ENCODE measurements at regions not wholly inside any gene's neighbourhood (a gene's known extent, or its start where the extent isn't known, plus 50 kb on each side); places are given as distances from the start of the nearest gene placed in this dataset.

DNA sequence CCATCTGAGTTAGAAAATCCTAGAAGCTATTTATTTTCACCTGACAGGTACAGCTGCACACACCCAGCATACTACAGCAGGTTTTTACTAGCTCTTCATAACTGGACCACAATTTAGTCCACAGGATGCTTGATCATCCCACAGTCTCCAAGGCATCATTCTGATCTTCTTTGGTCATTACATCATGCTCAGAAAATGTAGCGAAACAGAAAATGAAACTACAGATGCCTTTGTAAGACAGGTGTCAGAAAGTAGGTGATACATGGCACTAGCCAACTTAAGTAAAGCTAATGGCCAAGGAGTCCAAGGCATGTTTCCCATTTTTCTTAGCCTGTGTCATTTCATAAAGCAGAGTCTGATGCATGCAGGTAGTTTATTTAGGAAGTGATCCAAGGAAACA lies 102.3 kb downstream of the HTR1B start:
- Histone ChIP-seq H3K4me1 (no peaks in the 10 kb centered on the region), H3K9me3 (no peaks in the 10 kb centered on the region), H3K27me3 (no peaks in the 10 kb centered on the region), H3K4me3 (no peak overlapping the region), H3K36me3 (no peaks in the 10 kb centered on the region), H3K27ac (no peak overlapping the region)
- TF ChIP-seq, protein P1, sequence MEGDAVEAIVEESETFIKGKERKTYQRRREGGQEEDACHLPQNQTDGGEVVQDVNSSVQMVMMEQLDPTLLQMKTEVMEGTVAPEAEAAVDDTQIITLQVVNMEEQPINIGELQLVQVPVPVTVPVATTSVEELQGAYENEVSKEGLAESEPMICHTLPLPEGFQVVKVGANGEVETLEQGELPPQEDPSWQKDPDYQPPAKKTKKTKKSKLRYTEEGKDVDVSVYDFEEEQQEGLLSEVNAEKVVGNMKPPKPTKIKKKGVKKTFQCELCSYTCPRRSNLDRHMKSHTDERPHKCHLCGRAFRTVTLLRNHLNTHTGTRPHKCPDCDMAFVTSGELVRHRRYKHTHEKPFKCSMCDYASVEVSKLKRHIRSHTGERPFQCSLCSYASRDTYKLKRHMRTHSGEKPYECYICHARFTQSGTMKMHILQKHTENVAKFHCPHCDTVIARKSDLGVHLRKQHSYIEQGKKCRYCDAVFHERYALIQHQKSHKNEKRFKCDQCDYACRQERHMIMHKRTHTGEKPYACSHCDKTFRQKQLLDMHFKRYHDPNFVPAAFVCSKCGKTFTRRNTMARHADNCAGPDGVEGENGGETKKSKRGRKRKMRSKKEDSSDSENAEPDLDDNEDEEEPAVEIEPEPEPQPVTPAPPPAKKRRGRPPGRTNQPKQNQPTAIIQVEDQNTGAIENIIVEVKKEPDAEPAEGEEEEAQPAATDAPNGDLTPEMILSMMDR (IDR thresholded peaks at IDR 0.05) = no peak
- DNase-seq (no peak), ATAC-seq (no peak)
- intact Hi-C loops (cut with DNase I) = no loop called here

DNA sequence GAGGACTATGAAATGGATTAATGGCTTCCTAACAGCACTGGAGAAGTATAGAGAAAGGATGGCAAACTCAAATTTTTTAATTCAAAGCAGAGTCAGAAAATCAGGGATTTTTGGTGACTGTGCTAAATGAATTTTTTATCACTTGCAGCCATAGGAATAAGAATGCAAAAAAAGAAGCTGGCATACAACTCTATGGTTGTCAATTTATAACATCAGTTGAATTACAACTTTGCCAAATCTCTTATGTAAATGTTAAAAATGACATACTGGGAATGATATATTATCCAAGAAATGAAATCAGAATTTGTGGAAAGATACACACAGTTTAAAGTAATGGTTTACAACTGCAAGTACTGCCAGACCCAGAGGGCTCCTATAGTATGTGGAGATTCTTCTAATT lies 106.5 kb downstream of the HTR1B start:
- intact Hi-C loops (cut with DNase I) = no loop called here
- no peaks in the 10 kb centered on the region for H3K36me3 ChIP-seq
- no peak overlapping the region for H3K27ac ChIP-seq
- ATAC-seq (no peak), DNase-seq (no peak)
- H3K9me3 ChIP-seq = no peaks in the 10 kb centered on the region
- H3K27me3 ChIP-seq = no peaks in the 10 kb centered on the region
- H3K4me1 ChIP-seq = no peaks in the 10 kb centered on the region
- TF ChIP-seq, protein P1 (IDR thresholded peaks at IDR 0.05) = no peak
- H3K4me3 ChIP-seq = no peak overlapping the region

DNA sequence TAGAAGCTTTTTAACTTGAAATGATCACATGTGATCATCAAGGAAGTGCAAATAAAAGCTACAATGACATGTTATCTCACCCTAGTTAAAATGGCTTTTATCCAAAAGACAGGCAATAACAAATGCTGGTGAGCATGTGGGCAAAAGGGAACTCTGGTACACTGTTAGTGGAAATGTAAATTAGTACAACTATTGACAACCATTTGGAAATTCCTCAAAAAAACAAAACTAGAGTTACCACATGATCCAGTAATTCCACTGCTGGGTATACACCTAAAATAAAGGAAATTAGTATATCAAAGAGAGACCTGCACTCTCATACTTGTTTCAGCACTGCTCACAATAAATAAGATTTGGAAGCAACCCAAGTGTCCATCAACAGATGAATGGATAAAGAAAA lies 108.7 kb downstream of the HTR1B start:
- Histone ChIP-seq H3K27ac (no peak overlapping the region), H3K27me3 (no peaks in the 10 kb centered on the region), H3K4me3 (no peak overlapping the region), H3K9me3 (no peaks in the 10 kb centered on the region), H3K4me1 (no peaks in the 10 kb centered on the region), H3K36me3 (no peaks in the 10 kb centered on the region)
- TF ChIP-seq, protein P1 (IDR thresholded peaks at IDR 0.05) = no peak
- DNase-seq = no peak
- intact Hi-C loops (cut with DNase I) = no loop called here
- no peak for ATAC-seq

GRCh38 chr6:77353129-77353528 lies 110.2 kb downstream of the HTR1B start:
- H3K4me3 ChIP-seq = no peak overlapping the region
- H3K4me1 ChIP-seq = no peaks in the 10 kb centered on the region
- TF ChIP-seq, protein P1 (IDR thresholded peaks at IDR 0.05) = no peak
- no peaks in the 10 kb centered on the region for H3K9me3 ChIP-seq
- no peaks in the 10 kb centered on the region for H3K36me3 ChIP-seq
- no peaks in the 10 kb centered on the region for H3K27me3 ChIP-seq
- DNase-seq (no peak), ATAC-seq (no peak)
- H3K27ac ChIP-seq = no peak overlapping the region
- intact Hi-C loops (cut with DNase I) = no loop called here

DNA sequence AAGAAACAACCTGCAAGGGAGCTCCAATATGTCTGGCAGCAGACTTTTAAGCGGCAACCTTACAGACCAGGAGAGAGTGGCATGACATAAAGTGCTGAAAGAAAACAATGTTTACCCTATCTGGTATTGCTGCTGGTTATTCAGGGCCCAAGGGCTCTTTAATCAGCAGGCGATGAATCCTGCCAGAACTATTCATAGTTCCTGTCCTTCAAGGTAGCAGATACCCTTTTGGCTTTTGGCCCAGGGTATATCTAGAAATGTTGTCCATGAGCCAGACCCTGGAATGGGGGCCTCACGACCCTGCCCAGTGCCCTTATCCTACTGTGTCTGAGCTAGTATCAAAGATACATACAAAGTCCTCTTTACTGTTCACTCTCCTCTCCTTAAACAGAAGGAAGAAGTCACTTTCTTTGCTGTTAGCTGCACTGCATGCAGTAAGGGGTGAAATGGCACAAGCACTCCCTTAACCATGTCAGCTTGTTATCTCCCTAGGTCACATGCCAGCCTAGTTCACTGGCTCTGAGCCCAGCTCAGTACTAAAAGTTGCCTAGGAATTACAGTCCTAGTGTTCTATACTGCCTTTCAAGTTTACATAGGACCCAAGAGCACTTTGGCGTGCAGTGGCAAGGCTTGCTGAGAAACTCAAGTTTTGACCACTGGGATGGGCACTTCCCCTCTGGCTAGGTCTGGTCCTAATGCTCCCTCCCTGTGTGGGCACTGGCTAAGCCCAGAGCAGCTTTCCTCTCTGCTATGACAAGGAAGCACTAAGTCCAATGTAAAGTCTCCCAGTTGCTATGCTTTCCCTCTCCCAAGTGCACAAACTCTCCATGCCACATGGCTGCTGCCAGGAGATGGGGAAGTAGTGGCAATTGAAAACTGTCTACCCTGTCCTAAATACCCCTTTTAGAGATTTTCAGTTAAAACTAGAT lies 122.0 kb downstream of the HTR1B start:
- ATAC-seq = peak; percentile 73
- H3K36me3 ChIP-seq = no peaks in the 10 kb centered on the region
- H3K9me3 ChIP-seq = no peaks in the 10 kb centered on the region
- TF ChIP-seq, protein P1 (IDR thresholded peaks at IDR 0.05) = no peak
- intact Hi-C loops (cut with DNase I) = no loop called here
- no peak overlapping the region for H3K4me3 ChIP-seq
- DNase-seq = no peak
- H3K27me3 ChIP-seq = no peaks in the 10 kb centered on the region
- no peaks in the 10 kb centered on the region for H3K4me1 ChIP-seq
- no peak overlapping the region for H3K27ac ChIP-seq
